A673 (cell line): ENCODE measurements at regions not wholly inside any gene's neighbourhood (a gene's known extent, or its start where the extent isn't known, plus 50 kb on each side); places are given as distances from the start of the nearest gene placed in this dataset.

ENCODE experiments used
- BruUV-seq: library from RNA; stranded (reverse); fragments of 400-500 nt; replicated peaks from 2 replicates; lab custom pipeline; 2021; lab: Mats Ljungman, UMichigan
- CTCF ChIA-PET: fragments of 300-600 bp; sonication (Branson Sonifier 250); formaldehyde crosslinking; loops from one replicate; lab custom pipeline; 2022; ENCODE audit warnings: antibody characterized with exemption; lab: Charles Lee
- POLR2A ChIA-PET: fragments of 300-600 bp; sonication (Branson Sonifier 250); formaldehyde crosslinking; loops from one replicate; lab custom pipeline; 2022; ENCODE audit warnings: antibody characterized with exemption; ENCODE audit not compliant: low non-redundant PET; lab: Charles Lee
- DNase-seq: peaks from one replicate; pipeline ENCODE4 v3.0.0-alpha.2; 2015; ENCODE audit warnings: low spot score
- H3K27ac ChIP-seq: fragments of 200-600 bp; sonication (generic); 2 replicates; pipeline ENCODE4 v1.5.1; 2016; ENCODE audit warnings: mixed run types, low read depth, mild to moderate bottlenecking, mixed read lengths, antibody characterized with exemption, low read length; ENCODE audit not compliant: poor library complexity, severe bottlenecking
- H3K27me3 ChIP-seq: fragments of 200-600 bp; sonication (generic); replicated peaks from 2 replicates; pipeline ENCODE4 v1.6.1; 2017; ENCODE audit warnings: mixed run types, low read depth, mild to moderate bottlenecking, mixed read lengths, antibody characterized with exemption, low read length; ENCODE audit not compliant: insufficient read depth, poor library complexity
- H3K36me3 ChIP-seq: fragments of 200-600 bp; sonication (generic); 2 replicates; pipeline ENCODE4 v1.6.1; 2016; ENCODE audit warnings: mixed run types, mild to moderate bottlenecking, mixed read lengths, antibody characterized with exemption, low read length; ENCODE audit not compliant: insufficient read depth, poor library complexity, severe bottlenecking
- H3K4me1 ChIP-seq: fragments of 200-600 bp; sonication (generic); 2 replicates; pipeline ENCODE4 v1.6.1; 2017; ENCODE audit warnings: mixed run types, mild to moderate bottlenecking, mixed read lengths, antibody characterized with exemption, low read length; ENCODE audit not compliant: insufficient read depth, poor library complexity, severe bottlenecking
- H3K4me3 ChIP-seq: fragments of 200-600 bp; sonication (generic); 2 replicates; pipeline ENCODE4 v1.5.1; 2016; ENCODE audit warnings: low read depth, mixed run types, mild to moderate bottlenecking, mixed read lengths, low read length; ENCODE audit not compliant: poor library complexity, severe bottlenecking
- H3K9me3 ChIP-seq: fragments of 200-600 bp; sonication (generic); 2 replicates; pipeline ENCODE4 v1.6.1; 2016; ENCODE audit warnings: mixed run types, low read depth, mild to moderate bottlenecking, mixed read lengths, antibody characterized with exemption, low read length; ENCODE audit not compliant: poor library complexity, severe bottlenecking
- EZH2 ChIP-seq: fragments of 200-600 bp; sonication (generic); IDR thresholded peaks from 2 replicates; pipeline ENCODE4 v1.6.1; 2017; ENCODE audit warnings: borderline replicate concordance, low read depth, mild to moderate bottlenecking, mixed read lengths, antibody characterized with exemption, low read length; ENCODE audit not compliant: poor library complexity, severe bottlenecking
- intact Hi-C: fragments of 100-400 bp; cut with micrococcal nuclease; formaldehyde crosslinking; loops from one replicate; pipeline ENCODE4 v1.10.0; 2022; ENCODE audit not compliant: unreplicated experiment
- TF ChIP-seq, protein P1 (sequence below): fragments of 300-800, 200-600 bp; sonication (generic); conservative IDR thresholded peaks from 2 replicates; pipeline ENCODE4 v1.5.1; 2017; ENCODE audit warnings: low read depth, mild to moderate bottlenecking, antibody characterized with exemption, low read length, moderate library complexity, mixed read lengths

DNA sequence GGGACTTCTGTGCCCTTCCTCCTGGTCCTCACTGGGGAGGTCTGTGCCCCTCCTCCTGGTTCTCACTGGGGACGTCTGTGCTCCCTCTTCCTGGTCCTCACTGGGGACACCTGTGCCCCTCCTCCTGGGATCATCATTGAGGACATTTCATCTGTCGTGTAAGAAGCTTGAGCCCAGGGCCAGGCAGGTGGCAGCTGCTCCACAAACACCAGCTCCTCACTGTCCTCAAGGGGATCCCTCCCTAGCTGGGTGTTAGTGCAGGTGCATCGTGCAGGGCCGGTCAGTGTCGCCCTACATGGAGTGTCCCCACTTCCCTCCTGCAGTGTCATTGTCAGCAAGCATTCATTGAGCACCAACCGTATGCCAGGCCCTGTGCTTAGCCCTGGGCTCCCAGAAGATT is 312.7 kb downstream of the PTPRU start:
- no peaks in the 10 kb centered on the region for H3K9me3 ChIP-seq
- no peaks in the 10 kb centered on the region for H3K27me3 ChIP-seq
- no peaks in the 10 kb centered on the region for H3K36me3 ChIP-seq
- BruUV-seq: no TSS peak
- no peak overlapping the region for H3K4me3 ChIP-seq
- intact Hi-C loops: no loop called here
- DNase-seq: no peak
- TF ChIP-seq EZH2: no peak
- TF ChIP-seq, protein P1, sequence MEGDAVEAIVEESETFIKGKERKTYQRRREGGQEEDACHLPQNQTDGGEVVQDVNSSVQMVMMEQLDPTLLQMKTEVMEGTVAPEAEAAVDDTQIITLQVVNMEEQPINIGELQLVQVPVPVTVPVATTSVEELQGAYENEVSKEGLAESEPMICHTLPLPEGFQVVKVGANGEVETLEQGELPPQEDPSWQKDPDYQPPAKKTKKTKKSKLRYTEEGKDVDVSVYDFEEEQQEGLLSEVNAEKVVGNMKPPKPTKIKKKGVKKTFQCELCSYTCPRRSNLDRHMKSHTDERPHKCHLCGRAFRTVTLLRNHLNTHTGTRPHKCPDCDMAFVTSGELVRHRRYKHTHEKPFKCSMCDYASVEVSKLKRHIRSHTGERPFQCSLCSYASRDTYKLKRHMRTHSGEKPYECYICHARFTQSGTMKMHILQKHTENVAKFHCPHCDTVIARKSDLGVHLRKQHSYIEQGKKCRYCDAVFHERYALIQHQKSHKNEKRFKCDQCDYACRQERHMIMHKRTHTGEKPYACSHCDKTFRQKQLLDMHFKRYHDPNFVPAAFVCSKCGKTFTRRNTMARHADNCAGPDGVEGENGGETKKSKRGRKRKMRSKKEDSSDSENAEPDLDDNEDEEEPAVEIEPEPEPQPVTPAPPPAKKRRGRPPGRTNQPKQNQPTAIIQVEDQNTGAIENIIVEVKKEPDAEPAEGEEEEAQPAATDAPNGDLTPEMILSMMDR: no peak
- no peak overlapping the region for H3K27ac ChIP-seq
- ChIA-PET CTCF (no interaction called here), POLR2A (no interaction called here)
- no peaks in the 10 kb centered on the region for H3K4me1 ChIP-seq

DNA sequence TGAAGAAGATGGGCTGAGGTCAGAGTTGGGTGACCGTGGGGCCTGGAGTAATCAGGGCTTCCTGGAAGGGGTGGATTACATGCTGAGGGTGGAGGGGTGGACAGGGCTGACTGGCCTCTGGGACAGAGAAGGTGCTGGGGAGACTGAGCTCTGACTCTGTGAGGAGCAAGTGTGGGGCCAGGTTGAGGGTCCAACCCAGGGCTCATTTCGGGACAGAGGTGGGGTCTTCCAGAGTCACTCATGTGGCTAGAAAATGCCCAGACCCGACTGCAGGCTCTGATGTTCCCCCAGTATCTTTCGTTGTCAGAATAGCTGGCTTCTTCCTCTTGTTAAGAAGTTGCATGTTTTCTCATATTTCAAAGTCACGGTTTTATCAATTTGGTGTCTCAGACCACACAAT is 311.8 kb downstream of the PTPRU start:
- DNase-seq: no peak
- CTCF ChIA-PET: no interaction called here
- Histone ChIP-seq H3K36me3 (no peaks in the 10 kb centered on the region), H3K27ac (no peak overlapping the region), H3K4me1 (no peaks in the 10 kb centered on the region), H3K4me3 (no peak overlapping the region), H3K27me3 (no peaks in the 10 kb centered on the region), H3K9me3 (no peaks in the 10 kb centered on the region)
- TF ChIP-seq EZH2: no peak
- TF ChIP-seq, protein P1: no peak
- BruUV-seq: no TSS peak
- intact Hi-C loops: no loop called here
- POLR2A ChIA-PET: no interaction called here

DNA sequence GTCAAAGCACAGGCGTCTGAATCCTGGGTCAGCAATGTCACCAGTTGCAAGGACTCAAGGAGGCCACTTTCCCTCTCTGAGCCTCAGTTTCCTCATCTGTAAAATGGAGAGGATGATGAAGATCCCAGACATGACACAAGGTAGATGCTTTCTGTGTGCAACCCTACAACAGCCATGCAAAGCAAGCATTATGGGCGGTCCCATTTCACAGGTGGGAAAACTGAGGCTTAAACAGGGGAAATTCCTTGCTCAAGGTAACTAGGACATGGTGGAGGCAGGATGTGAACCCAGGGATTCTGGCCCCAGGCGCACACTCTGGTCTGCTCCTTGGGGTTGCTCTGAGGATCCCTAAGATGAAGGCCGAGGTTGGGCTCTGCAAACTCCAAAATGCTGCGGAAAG is 311.0 kb downstream of the PTPRU start:
- intact Hi-C loops: no loop called here
- no peaks in the 10 kb centered on the region for H3K4me1 ChIP-seq

More for the DNA sequence above, 311.0 kb downstream of the PTPRU start:
- CTCF ChIA-PET: no interaction called here
- Histone ChIP-seq H3K9me3 (no peaks in the 10 kb centered on the region), H3K27me3 (no peaks in the 10 kb centered on the region), H3K36me3 (no peaks in the 10 kb centered on the region), H3K27ac (no peak overlapping the region), H3K4me3 (no peak overlapping the region)
- BruUV-seq: no TSS peak
- no peak for DNase-seq
- POLR2A ChIA-PET: no interaction called here
- TF ChIP-seq, protein P1: no peak
- TF ChIP-seq EZH2: no peak
